ENCODE measurements at regions not wholly inside any gene's neighbourhood (a gene's known extent, or its start where the extent isn't known, plus 50 kb on each side); places are given as distances from the start of the nearest gene placed in this dataset.

DNA sequence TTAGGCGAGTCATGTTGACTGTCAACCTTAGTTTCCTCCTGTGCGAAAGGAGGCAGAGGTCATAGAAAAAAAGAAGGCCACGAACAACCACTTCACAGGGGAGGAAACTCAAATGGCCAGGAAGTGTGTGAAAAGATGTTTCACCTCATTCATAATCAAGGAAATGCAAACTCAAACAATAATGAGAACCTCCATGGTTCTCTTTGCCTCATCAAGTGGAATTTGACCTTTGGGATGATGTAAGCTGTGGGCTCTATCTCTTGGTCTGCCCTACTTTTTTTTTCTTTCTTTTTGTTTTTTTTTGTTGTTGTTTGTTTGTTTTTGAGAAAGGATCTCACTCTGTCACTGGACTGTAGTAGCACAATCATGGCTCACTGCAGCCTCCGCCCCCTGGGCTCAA lies 55.9 kb upstream of the GRHL3 start:
- no peak for TF ChIP-seq EZH2 (IDR thresholded peaks at IDR 0.05; ENCODE audit: insufficient read depth, poor library complexity, severe bottlenecking)
- no peak for TF ChIP-seq EZH2phosphoT487 (IDR thresholded peaks at IDR 0.05; ENCODE audit: insufficient read depth, low read depth)
